Ovary (tissue), 3 donors: ENCODE measurements at regions not wholly inside any gene's neighbourhood (a gene's known extent, or its start where the extent isn't known, plus 50 kb on each side); places are given as distances from the start of the nearest gene placed in this dataset.

ENCODE experiments used
- EP300 ChIP-seq: sonication (generic); formaldehyde crosslinking; IDR thresholded peaks from one replicate; pipeline ENCODE4 v1.6.1; 2017; ENCODE audit warnings: antibody characterized with exemption
- TF ChIP-seq, protein P1 (sequence below), 3 donors: fragments of 450-650 bp in 2 of 3; fragments of 200-600 bp in 1 of 3; IDR thresholded peaks; one replicate each; pipeline versions ENCODE4 v1.5.1 to v1.8.0; 2016 to 2022; ENCODE audit warnings: antibody characterized with exemption in 3 of 3, mild to moderate bottlenecking in 1 of 3
- donor health status: DM: no; HTN: no; CAD: no.

DNA sequence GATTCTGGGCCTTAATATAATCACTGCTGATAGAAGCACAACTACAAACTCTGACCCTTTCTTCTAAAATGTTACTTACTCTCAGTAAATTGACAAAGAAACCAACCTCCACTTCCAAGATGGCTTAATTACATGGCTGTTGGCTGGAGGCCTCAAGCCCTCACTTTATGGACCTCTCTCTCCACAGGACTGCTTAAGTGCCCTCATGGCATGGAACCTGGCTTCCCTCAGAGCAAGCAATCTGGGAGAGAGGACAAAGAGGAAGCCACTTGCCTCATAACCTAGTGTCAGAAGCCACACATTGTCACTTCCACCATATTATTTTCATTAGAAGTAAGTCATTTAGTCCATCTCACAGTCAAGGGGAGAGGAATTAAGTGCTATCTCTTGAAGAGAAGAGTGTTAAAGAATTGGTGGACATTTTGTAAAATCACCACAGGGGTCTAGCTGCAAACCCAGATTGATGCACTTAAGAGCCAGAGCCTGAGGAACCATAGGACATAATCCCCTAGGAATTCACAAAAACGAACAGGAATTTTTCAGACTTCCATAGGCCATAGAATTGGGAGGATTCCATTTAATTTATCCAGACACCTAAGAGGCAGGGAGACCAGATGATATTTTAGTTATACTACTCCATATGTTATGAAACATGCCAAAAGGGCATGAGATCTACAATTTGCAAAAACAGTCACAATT is 97.5 kb upstream of the TNFSF4 start:
- TF ChIP-seq, protein P1, sequence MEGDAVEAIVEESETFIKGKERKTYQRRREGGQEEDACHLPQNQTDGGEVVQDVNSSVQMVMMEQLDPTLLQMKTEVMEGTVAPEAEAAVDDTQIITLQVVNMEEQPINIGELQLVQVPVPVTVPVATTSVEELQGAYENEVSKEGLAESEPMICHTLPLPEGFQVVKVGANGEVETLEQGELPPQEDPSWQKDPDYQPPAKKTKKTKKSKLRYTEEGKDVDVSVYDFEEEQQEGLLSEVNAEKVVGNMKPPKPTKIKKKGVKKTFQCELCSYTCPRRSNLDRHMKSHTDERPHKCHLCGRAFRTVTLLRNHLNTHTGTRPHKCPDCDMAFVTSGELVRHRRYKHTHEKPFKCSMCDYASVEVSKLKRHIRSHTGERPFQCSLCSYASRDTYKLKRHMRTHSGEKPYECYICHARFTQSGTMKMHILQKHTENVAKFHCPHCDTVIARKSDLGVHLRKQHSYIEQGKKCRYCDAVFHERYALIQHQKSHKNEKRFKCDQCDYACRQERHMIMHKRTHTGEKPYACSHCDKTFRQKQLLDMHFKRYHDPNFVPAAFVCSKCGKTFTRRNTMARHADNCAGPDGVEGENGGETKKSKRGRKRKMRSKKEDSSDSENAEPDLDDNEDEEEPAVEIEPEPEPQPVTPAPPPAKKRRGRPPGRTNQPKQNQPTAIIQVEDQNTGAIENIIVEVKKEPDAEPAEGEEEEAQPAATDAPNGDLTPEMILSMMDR (IDR thresholded peaks at IDR 0.05) = no peak
- TF ChIP-seq EP300 = no peak
